Stimulated activated CD4-positive, alpha-beta T cell treated with anti-CD3 and anti-CD28 coated beads, TNF-alpha, amount 100 ng/mL, for 48 hours (primary cell): ENCODE measurements at regions not wholly inside any gene's neighbourhood (a gene's known extent, or its start where the extent isn't known, plus 50 kb on each side); places are given as distances from the start of the nearest gene placed in this dataset.
"Not testable (repeated sequence)": the region's sequence is repeated elsewhere in the genome, so short reads cannot be mapped to it uniquely, and the experiment has no call there.

Experiments used
- DNase-seq, 3 donors: peaks; one replicate each; pipeline ENCODE4 v3.0.0-alpha.2; 2020; ENCODE audit warnings: low read depth in 3 of 3

DNA sequence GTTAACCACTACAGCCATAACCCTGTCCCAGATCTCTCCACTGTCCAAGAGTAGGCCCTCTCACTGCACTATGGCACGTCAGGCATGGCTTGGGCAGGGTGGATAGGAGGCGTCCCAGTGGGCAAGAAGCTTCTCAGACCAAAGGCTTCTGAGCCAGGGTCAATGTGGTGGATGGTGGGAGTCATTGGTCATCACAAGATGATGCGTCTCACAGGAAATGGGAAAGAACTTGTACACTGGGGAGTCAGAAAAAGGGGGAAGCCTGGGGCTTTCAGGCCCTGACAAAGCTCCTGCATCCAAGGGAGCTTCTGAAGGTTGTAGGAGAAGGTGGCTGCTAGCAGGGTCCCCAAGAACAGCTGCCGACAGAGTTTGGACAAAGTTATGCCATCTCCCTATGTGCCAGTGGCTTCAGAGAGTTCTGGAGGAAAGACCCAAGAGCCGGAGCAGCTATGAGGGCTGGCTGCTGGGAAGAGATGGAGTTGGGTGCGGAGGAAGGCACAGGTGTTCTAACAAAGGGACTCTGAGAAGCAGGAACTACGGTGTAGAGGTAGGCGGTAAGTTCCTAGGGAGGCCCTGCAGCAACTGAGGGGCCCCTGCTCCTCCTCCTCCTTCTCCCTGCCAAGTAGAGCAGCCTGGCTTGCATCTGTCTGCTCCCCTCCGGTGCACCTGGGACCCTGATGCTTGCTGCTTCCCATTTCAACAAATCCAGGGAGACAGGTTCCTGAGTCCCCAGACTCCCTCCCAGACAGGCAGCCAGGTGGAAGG is 81.1 kb downstream of the ARL6IP4 start:
- DNase-seq: no peak

DNA sequence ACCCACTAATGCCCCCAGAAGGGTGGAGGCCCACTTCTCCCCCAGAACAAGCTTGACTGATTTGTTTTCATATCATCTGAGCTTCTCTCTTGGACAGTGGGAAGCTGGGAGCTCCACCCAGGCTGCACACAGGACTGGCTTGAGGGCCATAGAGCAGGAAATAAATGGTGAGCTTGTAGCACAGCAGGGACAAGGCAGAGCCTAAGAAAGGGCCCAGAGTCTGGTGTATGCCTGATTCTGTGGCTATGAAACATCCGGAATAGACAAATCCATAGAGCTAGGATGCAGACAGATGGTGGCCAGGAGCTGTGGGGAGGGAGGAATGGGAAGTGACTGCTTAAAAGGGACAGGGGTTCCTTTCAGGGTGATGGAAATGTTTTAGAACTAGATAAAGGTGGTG is 79.0 kb downstream of the ARL6IP4 start:
- no peak for DNase-seq

- no peak for DNase-seq
Measured at GRCh38 chr12:123058980-123059379, 78.5 kb downstream of the ARL6IP4 start.

GRCh38 chr12:123058481-123058880 is 78.0 kb downstream of the ARL6IP4 start:
- DNase-seq: no peak

DNA sequence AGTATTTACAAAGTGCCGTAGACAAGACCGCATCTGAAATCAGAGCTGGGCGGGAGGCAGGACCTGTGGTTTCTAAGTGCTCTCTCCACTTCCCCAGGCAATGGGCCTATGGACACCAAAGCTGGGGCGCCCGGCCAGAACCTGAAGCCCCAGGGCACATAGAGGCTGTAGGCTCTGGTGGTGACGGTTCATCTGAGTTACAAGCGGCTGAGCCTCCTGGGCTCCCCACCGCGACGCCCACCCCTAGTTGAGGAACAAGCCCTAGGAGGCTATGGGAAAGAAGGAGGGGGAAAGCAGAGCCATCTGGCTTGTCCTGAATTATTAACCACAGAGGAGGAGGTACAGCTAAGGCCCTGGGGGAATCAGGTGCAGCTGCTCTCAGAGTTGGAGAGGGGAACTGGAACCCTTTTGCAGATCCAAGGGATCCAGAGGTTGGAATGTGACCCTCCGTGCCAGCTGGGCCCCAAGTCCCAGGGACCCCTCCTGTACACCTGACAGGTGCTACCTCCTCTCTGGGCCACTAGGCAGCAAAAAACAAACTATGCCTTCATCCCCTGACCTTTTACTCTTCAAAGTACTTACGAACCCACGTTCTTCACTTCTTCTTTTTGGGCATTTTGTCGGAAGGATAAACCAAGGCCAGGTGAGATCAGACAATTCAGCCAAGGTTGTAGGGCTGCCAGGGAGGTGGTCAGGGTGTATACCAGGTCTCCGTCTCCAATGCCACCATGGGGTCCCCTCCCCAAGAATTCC is 77.2 kb downstream of the ARL6IP4 start:
- DNase-seq: no peak

- no peak for DNase-seq
Measured at GRCh38 chr12:123056709-123057108, 76.2 kb downstream of the ARL6IP4 start.

- no peak for DNase-seq
Measured at GRCh38 chr12:123056053-123056452, 75.6 kb downstream of the ARL6IP4 start.

- no peak for DNase-seq
Measured at GRCh38 chr12:123055281-123055766, 74.8 kb downstream of the ARL6IP4 start.

- no peak for DNase-seq
Measured at GRCh38 chr12:123054371-123054770, 73.9 kb downstream of the ARL6IP4 start.

- no peak for DNase-seq
Measured at GRCh38 chr12:123051556-123051955, 71.1 kb downstream of the ARL6IP4 start.

GRCh38 chr12:123050913-123051312 is 70.4 kb downstream of the ARL6IP4 start:
- DNase-seq: no peak

DNA sequence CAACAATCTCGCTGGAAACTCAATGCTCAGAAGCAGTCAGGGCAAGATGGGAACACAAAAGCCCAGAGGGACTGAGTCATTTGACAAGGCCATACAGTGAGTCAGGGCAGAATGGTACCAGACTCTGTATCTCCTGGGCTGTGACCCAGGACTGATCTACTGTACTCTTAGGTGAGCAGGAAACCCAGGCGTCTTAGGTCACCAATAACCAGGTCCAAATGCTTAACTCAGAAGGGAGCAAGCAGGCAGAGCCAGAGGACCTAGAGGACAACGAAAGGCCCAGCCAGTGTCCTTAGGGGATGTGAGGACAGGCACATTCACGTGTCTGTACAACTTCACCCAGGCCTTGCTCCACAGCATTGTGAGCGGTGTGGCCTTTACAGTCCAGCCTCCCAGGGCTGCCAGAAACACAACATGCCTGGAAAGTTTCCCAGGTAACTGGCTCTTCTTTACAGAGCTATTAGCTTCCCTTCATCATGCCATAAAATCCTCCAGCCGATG is 69.9 kb downstream of the ARL6IP4 start:
- no peak for DNase-seq

GRCh38 chr12:123049398-123050240 is 69.1 kb downstream of the ARL6IP4 start:
- no peak for DNase-seq

DNA sequence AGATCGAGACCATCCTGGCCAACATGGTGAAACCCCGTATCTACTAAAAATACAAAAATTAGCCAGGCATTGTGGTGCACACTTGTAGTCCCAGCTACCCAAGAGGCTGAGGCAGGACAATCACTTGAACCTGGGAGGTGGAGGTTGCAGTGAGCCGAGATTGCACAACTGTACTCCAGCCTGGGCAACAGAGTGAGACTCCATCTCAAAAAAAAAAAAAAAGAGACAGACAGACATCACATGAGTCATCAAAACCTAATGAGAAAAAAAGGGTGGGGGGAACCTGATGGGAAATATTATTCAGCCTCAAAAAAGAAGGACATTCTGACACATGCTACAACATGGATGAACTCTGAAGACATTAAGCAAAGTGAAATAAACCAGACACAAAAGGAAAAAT is 67.4 kb downstream of the ARL6IP4 start:
- not testable (repeated sequence) for DNase-seq

GRCh38 chr12:123047289-123047688 is 66.8 kb downstream of the ARL6IP4 start:
- no peak for DNase-seq

DNA sequence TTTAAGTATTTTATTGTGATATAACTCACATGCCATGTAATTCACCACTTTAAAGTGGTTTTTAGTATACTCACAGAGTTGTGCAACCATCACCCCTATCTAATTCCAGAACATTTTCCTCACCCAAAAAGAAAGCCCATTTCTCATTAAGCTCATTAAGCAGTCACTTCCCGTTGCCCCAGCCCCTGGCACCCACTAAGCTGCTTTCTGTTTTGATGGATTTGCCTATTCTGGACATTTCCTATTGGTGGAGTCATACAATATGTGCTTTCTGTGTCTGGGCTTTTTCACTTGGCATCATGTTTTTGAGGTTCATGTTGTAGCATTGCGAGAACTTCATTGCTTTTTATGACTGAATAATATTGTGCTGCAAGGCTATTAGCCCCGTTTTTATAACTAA is 66.0 kb downstream of the ARL6IP4 start:
- DNase-seq: no peak

GRCh38 chr12:123045678-123046077 is 65.2 kb downstream of the ARL6IP4 start:
- DNase-seq: no peak

DNA sequence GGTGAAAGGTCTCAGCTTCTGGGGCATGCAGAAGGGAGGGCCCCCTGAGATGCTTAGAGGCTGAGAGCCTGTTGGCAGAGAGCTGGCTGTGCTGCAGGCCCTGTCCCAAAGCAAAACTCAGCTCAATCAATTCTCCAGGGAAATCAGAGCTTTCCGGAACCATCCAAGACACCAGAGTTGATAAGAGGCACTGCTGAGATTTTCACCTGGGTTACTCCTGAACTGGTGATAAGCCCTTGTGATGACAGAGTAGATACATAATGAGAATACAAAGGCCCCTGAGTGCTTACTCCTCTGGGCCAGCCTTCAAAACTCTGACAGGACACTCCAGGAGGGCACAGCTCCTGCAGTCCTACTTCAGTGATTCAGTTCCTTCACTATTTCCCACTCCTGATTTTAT is 63.9 kb downstream of the ARL6IP4 start:
- no peak for DNase-seq

DNA sequence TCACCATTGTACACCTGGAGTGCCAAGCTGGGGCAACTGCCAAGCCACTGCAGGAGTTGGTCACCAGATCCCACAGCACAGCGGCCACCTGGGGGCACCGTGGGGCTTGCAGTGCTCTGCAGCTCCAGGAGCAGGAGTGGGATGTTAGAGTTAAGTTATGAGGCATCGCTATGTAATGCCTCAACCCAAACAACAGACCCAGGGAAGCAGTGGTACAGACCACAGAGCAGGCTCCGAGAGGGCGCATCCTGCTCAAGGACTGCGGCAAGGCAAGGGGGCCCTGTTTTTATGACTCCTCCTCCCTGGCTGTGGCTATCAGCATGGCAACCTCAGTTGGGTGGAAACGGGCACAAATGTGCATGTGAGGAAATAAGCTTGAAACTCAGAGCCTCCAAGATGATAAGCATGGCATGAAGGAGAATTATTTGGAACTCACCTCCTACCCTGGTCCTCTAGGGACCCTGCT is 63.1 kb downstream of the ARL6IP4 start:
- DNase-seq: peak; percentile 24 to 70 (median 69)

DNA sequence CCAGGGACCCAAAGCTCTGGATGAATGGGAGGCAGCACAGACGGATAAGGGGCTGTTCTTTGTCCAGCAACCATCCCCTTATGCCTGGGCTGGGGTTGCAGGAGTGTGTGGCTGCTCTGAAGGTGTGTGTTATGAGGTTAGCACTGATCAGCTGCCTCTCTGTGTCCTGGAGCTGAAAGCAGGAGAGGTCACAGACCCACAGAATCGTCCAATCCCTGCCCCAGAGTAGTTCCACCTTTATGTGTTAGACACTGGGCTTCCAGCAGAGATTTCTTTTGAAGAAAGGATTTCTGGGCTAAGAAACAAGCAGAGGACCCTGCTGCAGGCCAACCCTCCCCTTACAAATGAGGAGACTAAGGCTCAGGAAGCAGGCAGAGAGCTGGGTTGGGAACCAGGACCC is 62.4 kb downstream of the ARL6IP4 start:
- no peak for DNase-seq

- DNase-seq: no peak
Measured at GRCh38 chr12:123041811-123042655, 61.6 kb downstream of the ARL6IP4 start.
